ENCODE measurements at regions not wholly inside any gene's neighbourhood (a gene's known extent, or its start where the extent isn't known, plus 50 kb on each side); places are given as distances from the start of the nearest gene placed in this dataset.

- DNase-seq (ENCODE audit: low read depth), result no peak
Observed at GRCh38 chr5:6195711-6196358, 182.5 kb downstream of the MED10 start.

GRCh38 chr5:6194906-6195612 is 183.3 kb downstream of the MED10 start:
- DNase-seq (ENCODE audit: low read depth), result no peak

GRCh38 chr5:6194261-6194875 is 184.0 kb downstream of the MED10 start:
- no peak for DNase-seq (ENCODE audit: low read depth)

DNA sequence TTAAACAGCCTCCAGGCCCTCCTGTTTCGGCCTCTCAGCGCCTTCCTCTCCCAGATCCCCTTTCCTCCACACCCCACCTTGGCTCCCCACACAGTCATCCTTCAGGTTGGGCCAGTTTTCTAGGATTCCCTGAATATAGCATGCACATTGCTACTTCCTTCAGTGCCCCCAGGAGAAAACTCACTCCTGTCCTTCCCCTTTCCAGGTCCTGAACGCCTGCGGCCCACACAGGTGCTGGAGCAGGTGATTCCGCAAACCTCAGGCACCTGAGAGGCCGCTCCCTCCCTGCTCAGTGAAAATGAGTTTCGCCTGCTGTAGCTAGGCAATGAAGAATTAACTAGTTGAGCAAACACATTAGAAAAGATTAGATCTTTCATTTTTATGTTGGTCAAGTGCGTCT is 185.0 kb downstream of the MED10 start:
- no peak for DNase-seq (ENCODE audit: low read depth)

DNA sequence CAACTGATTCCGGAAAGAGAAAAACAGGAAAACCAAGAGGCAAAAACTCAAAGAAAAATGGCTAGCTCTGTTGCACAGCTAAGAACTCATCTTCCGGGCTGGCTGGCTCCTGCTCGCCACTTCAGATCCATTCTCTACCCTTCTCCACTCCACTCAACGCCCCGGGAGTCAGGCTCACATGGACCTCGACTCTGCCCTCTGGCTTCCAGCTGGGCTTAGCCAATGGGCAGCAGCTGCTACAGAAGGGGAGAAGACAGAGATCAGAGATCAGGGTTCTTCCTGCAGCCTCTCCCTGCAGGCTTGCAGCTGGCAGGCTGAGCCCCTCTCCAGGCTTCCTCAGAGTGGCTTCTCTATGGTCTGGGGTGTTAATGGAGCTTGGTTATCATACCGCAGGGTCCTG is 187.5 kb downstream of the MED10 start:
- no peak for DNase-seq (ENCODE audit: low read depth)

- no peak for DNase-seq (ENCODE audit: low read depth)
Observed at GRCh38 chr5:6188976-6189375, 189.4 kb downstream of the MED10 start.

- DNase-seq (ENCODE audit: low read depth), result no peak
Observed at GRCh38 chr5:6188344-6188743, 190.0 kb downstream of the MED10 start.

DNA sequence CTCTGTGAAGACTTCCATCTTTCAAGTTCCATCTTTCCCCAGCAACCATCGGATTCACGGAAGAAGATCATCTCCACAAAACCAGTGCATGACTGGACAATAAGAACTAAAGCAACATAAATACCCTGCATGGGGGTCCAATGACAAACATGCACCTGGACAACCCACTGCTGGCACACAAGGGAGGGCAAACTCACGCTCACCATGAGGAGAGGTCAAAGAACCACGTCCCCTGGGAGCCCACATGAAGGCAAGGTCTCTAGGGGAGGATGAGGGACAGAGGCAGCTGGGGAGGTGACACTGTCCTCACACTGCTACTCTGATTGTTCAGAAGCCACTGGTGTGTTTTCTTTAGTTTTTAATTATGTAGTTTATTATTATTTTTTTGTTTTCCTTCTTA is 190.8 kb downstream of the MED10 start:
- DNase-seq (ENCODE audit: low read depth), result no peak

DNA sequence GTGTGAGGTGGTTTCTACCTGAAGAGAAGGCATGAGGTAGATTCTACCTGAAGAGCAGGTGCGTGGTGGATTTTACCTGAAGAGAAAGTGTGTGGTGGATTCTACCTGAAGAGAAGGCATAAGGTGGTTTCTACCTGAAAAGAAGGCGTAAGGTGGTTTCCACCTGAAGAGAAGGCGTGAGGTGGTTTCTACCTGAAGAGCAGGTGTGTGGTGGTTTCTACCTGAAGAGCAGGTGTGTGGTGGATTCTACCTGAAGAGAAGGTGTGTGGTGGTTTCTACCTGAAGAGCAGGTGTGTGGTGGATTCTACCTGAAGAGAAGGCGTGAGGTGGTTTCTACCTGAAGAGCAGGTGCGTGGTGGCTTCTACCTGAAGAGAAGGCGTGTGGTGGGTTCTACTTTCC is 192.8 kb downstream of the MED10 start:
- no peak for DNase-seq (ENCODE audit: low read depth)

- DNase-seq (ENCODE audit: low read depth), result no peak
Observed at GRCh38 chr5:6184481-6184880, 193.9 kb downstream of the MED10 start.

- DNase-seq (ENCODE audit: low read depth), result peak; percentile 24
Observed at GRCh38 chr5:6183391-6184390, 194.7 kb downstream of the MED10 start.

GRCh38 chr5:6182271-6182815 is 196.0 kb downstream of the MED10 start:
- DNase-seq (ENCODE audit: low read depth), result no peak

DNA sequence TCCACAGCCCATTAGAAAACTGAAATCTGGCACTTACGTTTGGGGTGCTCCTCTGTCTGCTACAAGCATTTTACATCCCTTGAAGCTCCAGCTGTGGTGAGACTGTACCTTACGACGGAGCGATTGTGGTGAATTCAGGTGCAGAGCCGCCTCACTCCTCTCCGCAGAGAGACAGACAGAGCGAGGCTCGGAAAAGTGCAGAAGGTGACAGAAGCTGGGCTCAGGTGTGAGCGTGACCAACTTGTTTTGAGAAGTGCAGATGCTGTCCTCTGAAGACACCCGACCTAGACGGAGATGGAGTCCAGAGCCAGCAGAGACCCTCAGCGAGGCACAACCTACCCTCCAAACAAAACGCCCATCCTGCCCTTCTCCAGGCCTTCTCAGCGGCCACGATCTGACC is 196.5 kb downstream of the MED10 start:
- no peak for DNase-seq (ENCODE audit: low read depth)

DNA sequence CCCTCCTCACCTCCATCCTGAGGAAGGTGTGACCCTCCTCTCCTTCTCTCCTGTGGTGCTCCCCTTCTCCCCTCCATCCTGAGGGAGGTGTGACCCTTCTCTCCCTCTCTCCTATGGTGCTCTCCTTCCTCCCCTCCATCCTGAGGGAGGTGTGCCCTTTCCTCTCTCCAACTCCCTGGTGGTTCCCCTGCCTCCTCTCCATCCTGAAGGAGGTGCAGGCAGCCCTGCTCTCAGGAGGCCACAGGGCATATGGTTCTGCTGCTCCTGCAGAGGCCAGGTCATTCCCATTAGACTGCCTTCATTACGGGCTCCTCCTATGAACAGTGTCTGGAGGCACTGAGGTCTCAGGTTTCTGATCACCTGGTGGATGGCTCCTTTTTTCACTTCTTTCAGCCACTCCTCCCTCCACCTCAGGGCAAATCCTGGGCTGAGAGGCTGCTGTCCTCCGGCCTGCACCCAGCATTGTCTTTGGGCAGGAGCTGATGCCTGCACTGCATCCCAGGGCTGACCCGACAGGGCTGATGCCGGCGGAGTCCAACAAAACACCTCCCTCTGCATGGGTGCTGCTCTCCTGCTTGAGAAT is 197.1 kb downstream of the MED10 start:
- DNase-seq (ENCODE audit: low read depth), result no peak

DNA sequence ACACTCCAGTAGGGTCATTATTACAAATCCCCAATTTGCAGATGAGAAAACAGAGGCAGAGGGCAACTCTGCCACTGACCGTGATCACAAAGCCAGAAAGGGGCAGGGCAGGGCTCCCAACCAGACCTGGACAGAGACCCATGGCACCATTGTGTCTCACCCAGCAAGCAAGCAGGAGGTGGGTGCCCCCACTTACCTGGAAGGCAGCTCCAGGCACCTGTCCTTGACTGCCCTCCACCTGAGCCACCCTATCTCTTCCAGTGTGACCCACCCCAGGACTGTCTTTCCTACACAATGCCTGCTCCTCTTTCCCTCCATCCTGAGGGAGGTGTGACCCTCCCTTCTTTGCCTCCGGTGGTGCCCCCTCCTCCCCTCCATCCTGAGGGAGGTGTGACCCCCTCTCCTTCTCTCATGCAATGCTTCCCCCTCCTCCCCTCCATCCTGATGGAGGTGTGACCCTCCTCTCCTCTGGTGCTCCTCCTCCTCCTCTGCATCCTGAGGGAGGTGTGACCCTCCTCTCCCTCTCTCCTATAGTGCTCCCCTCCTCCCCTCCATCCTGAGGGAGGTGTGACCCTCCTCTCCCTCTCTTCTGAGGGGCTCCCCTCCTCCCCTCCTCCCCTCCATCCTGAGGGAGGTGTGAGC is 198.0 kb downstream of the MED10 start:
- no peak for DNase-seq (ENCODE audit: low read depth)

GRCh38 chr5:6178846-6179532 is 199.4 kb downstream of the MED10 start:
- no peak for DNase-seq (ENCODE audit: low read depth)

GRCh38 chr5:6177926-6178325 is 200.4 kb downstream of the MED10 start:
- no peak for DNase-seq (ENCODE audit: low read depth)

DNA sequence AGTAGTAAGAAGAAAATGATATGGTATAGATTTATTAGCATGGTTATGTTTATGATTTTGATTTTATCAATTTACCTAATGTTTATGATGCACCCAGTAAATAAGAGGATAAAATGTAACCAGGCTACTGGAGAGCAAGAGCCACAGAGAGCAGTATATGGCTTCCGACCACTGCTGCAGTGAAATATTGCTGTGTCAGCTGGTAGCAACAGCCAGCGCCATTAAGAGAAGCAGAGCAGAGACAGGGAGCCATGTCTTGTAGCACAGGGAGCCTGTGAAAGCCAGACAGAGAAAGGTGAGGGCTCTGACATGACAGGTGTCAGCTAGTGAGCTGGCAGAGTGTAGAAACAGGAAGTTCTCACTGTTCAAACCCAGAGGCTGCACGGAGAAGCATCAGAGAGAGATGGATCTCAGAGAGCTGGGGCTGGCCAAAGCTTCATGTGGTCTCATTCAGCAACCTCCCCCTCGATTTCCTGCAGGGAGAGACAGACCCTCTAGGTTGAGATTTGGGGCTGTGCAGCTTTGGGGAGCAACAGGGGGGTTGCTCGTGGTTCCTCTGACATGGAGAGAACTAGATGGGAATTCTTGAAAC is 202.1 kb downstream of the MED10 start:
- DNase-seq (ENCODE audit: low read depth), result no peak

DNA sequence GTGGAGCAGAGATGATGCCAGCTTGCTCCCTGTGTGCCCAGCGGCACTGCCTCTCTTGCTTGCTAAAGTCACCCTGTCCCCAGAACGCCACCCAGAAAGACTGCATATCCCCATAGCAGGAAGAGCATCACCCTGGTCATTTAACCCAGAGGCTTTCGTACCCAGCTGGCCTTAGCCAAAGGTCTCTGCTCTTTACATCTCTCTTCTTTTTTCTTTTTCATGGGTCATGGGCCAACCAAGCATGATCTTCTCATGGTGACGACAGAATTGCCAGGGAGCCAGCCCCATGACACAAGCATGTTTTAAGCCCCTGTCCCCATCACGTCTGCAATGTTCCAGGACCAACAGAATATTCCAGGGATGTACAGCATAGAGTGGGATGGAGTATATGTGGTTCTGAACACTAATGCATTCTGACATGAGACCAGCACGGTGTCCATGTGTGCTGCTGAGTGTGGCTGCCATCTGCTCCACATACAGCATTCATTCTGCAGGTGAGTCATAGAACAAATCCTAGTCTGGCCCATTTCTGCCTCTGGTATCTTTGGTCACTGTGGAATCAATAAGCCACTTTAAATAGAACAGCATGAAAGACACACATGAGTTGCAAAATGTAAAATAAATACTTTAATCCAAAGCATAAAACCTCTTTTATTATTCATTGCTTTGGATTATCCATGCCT is 203.0 kb downstream of the MED10 start:
- no peak for DNase-seq (ENCODE audit: low read depth)

Data from RPMI7951 (cell line).